ENCODE measurements at regions not wholly inside any gene's neighbourhood (a gene's known extent, or its start where the extent isn't known, plus 50 kb on each side); places are given as distances from the start of the nearest gene placed in this dataset.

DNA sequence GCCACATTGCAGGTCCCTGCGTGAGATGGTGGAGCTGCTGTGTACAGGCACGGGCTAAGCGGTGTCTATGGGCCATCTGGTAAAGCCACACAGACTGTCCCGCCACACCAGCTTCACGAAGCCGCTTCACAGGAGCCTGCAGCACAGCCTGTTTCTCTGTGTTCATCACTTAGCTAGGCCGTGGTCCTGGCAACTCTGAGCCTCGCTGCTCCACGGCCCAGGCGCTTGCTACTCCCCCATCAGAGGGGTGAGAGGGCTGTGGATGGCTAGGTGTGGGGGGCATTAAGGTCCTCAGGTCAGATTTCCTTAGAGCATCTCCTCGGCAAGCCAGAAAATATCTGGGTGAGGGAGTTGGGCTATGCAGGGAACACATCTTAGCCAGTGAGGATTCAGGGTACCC is 225.7 kb downstream of the GLI2 start:
- no peak for TF ChIP-seq ZNF274 (IDR thresholded peaks at IDR 0.05; ENCODE audit: low read depth, low read length)
- TF ChIP-seq YY1 (IDR thresholded peaks at IDR 0.05; ENCODE audit: insufficient read depth, insufficient read length) = no peak
- no peak for TF ChIP-seq SUZ12 (IDR thresholded peaks at IDR 0.05; ENCODE audit: extremely low read depth, insufficient read depth, insufficient read length)
